PC-9 (cell line): ENCODE measurements at regions not wholly inside any gene's neighbourhood (a gene's known extent, or its start where the extent isn't known, plus 50 kb on each side); places are given as distances from the start of the nearest gene placed in this dataset.
"Not testable (repeated sequence)": the region's sequence is repeated elsewhere in the genome, so short reads cannot be mapped to it uniquely, and the experiment has no call there.

Experiments
- BruUV-seq: library from RNA; stranded (reverse); fragments of 400-500 nt; replicated peaks from 2 replicates; lab custom pipeline; 2021; lab: Mats Ljungman, UMichigan
- CTCF ChIA-PET: fragments of 300-600 bp; sonication (Branson Sonifier 250); formaldehyde crosslinking; loops from one replicate; lab custom pipeline; 2022; ENCODE audit warnings: antibody characterized with exemption; lab: Charles Lee
- POLR2A ChIA-PET: fragments of 300-600 bp; sonication (Branson Sonifier 250); formaldehyde crosslinking; loops from one replicate; lab custom pipeline; 2022; ENCODE audit warnings: antibody characterized with exemption; ENCODE audit not compliant: unreplicated experiment; lab: Charles Lee
- DNase-seq, 2 experiments: peaks; one replicate each; pipeline versions ENCODE4 v3.0.0 to v3.0.0-alpha.2; 2015 to 2022; ENCODE audit warnings: mixed read lengths in 1 of 2
- H2AFZ ChIP-seq: fragments of 200-600 bp; sonication (generic); 2 replicates; pipeline ENCODE4 v1.8.1; 2017; ENCODE audit warnings: antibody characterized with exemption
- H3F3A ChIP-seq: fragments of 200-600 bp; sonication (generic); 2 replicates; pipeline ENCODE4 v1.8.1; 2017; ENCODE audit warnings: antibody characterized with exemption, mild to moderate bottlenecking, low read depth; ENCODE audit not compliant: insufficient read depth
- H3K27ac ChIP-seq: fragments of 200-600 bp; sonication (generic); 2 replicates; pipeline ENCODE4 v1.6.1; 2016; ENCODE audit warnings: mixed run types
- H3K27me3 ChIP-seq: fragments of 200-600 bp; sonication (generic); 2 replicates; pipeline ENCODE4 v1.6.1; 2016; ENCODE audit warnings: low read depth, mixed run types; ENCODE audit not compliant: insufficient read depth
- H3K36me3 ChIP-seq: fragments of 200-600 bp; sonication (generic); 2 replicates; pipeline ENCODE4 v1.6.1; 2016; ENCODE audit warnings: low read depth, mixed run types
- H3K4me1 ChIP-seq: fragments of 200-600 bp; sonication (generic); replicated peaks from 2 replicates; pipeline ENCODE4 v1.6.1; 2016; ENCODE audit warnings: mixed run types; ENCODE audit not compliant: insufficient read depth
- H3K4me2 ChIP-seq: fragments of 200-600 bp; sonication (generic); 2 replicates; pipeline ENCODE4 v1.6.1; 2017; ENCODE audit warnings: mixed run types
- H3K4me3 ChIP-seq: fragments of 200-600 bp; sonication (generic); 2 replicates; pipeline ENCODE4 v1.6.1; 2016; ENCODE audit warnings: mixed run types
- H3K79me2 ChIP-seq: fragments of 200-600 bp; sonication (generic); 2 replicates; pipeline ENCODE4 v1.6.1; 2017; ENCODE audit warnings: low read depth, mixed run types
- H3K9me2 ChIP-seq: fragments of 200-600 bp; sonication (generic); 2 replicates; pipeline ENCODE4 v1.8.1; 2017; ENCODE audit warnings: mild to moderate bottlenecking; ENCODE audit not compliant: insufficient read depth
- H3K9me3 ChIP-seq: fragments of 200-600 bp; sonication (generic); 2 replicates; pipeline ENCODE4 v1.8.1; 2016; ENCODE audit warnings: low read depth; ENCODE audit not compliant: insufficient read depth
- H4K20me1 ChIP-seq: fragments of 200-600 bp; sonication (generic); 2 replicates; pipeline ENCODE4 v1.8.1; 2017; ENCODE audit not compliant: insufficient read depth
- EZH2 ChIP-seq: fragments of 200-600 bp; sonication (generic); IDR thresholded peaks from 2 replicates; pipeline ENCODE4 v1.8.0; 2017; ENCODE audit warnings: antibody characterized with exemption, low read depth
- intact Hi-C: fragments of 100-400 bp; cut with micrococcal nuclease; formaldehyde crosslinking; loops from one replicate; pipeline ENCODE4 v1.10.0; 2022; ENCODE audit not compliant: unreplicated experiment
- TF ChIP-seq, protein P1 (sequence below): fragments of 200-600 bp; sonication (generic); conservative IDR thresholded peaks from 2 replicates; pipeline ENCODE4 v1.6.1; 2017; ENCODE audit warnings: mixed run types, antibody characterized with exemption, mild to moderate bottlenecking, moderate library complexity

DNA sequence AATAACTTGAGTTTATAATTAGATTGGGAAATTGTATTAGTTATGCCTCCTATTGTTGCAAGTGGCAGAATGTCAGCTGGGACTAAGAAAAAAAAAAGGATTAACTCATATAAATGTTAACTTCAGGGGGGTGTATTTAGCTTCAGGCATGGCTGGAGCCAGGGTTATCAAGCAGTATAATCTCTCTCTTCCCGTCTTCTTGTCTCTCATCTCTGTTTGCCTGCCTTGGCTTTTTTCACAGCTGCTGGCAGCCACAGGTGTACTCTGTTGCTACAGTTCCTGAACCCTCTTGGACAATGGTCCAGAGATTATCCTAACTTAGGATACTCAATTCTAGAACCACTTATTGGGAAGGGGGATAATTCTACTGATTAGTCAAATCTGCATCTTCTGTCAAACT, 370.7 kb upstream of the MEX3C start:
- intact Hi-C loops, result no loop called here
- BruUV-seq, result no TSS peak
- CTCF ChIA-PET, result no interaction called here

DNA sequence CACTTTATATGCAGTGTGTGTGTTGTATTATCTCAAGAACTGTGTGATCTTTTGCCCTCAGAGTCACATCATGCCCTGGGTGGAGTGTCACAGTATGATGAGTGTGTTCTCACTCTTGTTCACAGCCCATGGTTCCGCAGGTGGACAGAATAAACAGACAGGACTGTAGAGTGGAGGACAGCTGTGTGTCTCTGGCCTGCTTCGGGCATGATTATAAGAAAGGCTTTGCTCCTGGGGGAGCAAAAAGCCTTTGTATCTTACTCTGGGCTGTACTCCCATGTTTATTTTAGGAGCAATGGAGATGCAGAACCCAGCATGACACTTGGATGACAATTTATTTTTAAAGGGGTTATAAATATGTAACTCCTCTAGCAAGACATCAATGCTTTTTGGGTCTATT, 371.7 kb upstream of the MEX3C start:
- Histone ChIP-seq H2AFZ (no peak overlapping the region), H3K4me2 (no peak overlapping the region), H3K27me3 (no peaks in the 10 kb centered on the region), H3K36me3 (no peaks in the 10 kb centered on the region), H3K4me1 (no peaks in the 10 kb centered on the region), H3K27ac (no peak overlapping the region), H3F3A (no peaks in the 10 kb centered on the region), H3K9me2 (no peaks in the 10 kb centered on the region), H3K4me3 (no peak overlapping the region), H3K79me2 (no peaks in the 10 kb centered on the region), H4K20me1 (no peaks in the 10 kb centered on the region), H3K9me3 (no peaks in the 10 kb centered on the region)
- BruUV-seq, result no TSS peak
- ChIA-PET POLR2A (no interaction called here), CTCF (no interaction called here)
- no peak for DNase-seq
- intact Hi-C loops, result no loop called here
- TF ChIP-seq, protein P1, sequence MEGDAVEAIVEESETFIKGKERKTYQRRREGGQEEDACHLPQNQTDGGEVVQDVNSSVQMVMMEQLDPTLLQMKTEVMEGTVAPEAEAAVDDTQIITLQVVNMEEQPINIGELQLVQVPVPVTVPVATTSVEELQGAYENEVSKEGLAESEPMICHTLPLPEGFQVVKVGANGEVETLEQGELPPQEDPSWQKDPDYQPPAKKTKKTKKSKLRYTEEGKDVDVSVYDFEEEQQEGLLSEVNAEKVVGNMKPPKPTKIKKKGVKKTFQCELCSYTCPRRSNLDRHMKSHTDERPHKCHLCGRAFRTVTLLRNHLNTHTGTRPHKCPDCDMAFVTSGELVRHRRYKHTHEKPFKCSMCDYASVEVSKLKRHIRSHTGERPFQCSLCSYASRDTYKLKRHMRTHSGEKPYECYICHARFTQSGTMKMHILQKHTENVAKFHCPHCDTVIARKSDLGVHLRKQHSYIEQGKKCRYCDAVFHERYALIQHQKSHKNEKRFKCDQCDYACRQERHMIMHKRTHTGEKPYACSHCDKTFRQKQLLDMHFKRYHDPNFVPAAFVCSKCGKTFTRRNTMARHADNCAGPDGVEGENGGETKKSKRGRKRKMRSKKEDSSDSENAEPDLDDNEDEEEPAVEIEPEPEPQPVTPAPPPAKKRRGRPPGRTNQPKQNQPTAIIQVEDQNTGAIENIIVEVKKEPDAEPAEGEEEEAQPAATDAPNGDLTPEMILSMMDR, result no peak

More for the DNA sequence above, 370.7 kb upstream of the MEX3C start:
- Histone ChIP-seq H3K4me2 (no peak overlapping the region), H3K9me3 (no peaks in the 10 kb centered on the region), H3K36me3 (no peaks in the 10 kb centered on the region), H3K27ac (no peak overlapping the region), H3F3A (no peaks in the 10 kb centered on the region), H3K4me3 (no peak overlapping the region), H2AFZ (no peak overlapping the region), H3K4me1 (no peaks in the 10 kb centered on the region), H3K27me3 (no peaks in the 10 kb centered on the region), H3K79me2 (no peaks in the 10 kb centered on the region), H3K9me2 (no peaks in the 10 kb centered on the region), H4K20me1 (no peaks in the 10 kb centered on the region)
- no peak for TF ChIP-seq EZH2
- TF ChIP-seq, protein P1, result no peak
- no peak for DNase-seq
- POLR2A ChIA-PET, result no interaction called here

DNA sequence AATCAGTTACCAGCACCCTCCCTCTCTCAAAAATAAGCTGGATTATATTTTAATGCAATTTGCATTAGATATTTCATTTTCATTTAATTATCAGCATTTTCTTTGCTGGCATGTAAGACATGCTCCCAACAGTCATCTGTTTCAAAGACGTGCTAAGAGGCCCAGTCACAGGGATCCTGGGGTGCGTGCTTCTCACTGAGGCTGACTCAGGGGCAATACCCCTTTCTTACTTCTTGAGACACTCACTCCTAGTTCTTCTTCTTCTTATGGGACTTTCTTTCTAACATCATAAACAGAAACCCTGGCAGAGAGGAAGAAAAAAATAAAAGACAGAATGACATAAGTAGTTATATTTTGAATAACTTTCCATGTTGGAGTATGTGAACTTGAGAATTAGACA, 372.1 kb upstream of the MEX3C start:
- BruUV-seq, result no TSS peak

DNA sequence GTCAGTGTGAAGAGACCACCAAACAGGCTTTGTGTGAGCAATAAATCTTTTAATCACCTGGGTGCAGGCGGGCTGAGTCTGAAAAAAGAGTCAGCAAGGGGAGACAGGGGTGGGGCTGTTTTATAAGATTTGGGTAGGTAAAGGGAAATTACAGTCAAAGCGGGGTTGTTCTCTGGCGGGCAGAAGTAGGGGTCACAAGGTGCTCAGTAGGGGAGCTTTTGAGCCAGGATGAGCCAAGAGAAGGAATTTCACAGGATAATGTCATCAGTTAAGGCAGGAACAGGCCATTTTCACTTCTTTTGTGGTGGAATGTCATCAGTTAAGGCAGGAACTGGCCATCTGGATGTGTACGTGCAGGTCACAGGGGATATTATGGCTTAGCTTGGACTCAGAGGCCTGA, 372.6 kb upstream of the MEX3C start:
- H3K9me3 ChIP-seq, H2AFZ ChIP-seq, POLR2A ChIA-PET, H3K36me3 ChIP-seq, H3K9me2 ChIP-seq, DNase-seq, intact Hi-C loops, H3K27ac ChIP-seq, H3F3A ChIP-seq, H3K79me2 ChIP-seq, H3K4me2 ChIP-seq, CTCF ChIA-PET, H3K4me1 ChIP-seq, H3K27me3 ChIP-seq, H4K20me1 ChIP-seq, H3K4me3 ChIP-seq, BruUV-seq: not testable (repeated sequence)

More for the DNA sequence above, 372.1 kb upstream of the MEX3C start:
- intact Hi-C loops, result no loop called here
- no peak for TF ChIP-seq EZH2
- TF ChIP-seq, protein P1, result no peak
- CTCF ChIA-PET, result no interaction called here
- H3F3A ChIP-seq, result no peaks in the 10 kb centered on the region
- no peaks in the 10 kb centered on the region for H3K9me3 ChIP-seq
- no peaks in the 10 kb centered on the region for H3K27me3 ChIP-seq
- no peaks in the 10 kb centered on the region for H3K9me2 ChIP-seq
- H2AFZ ChIP-seq, result no peak overlapping the region
- H4K20me1 ChIP-seq, result no peaks in the 10 kb centered on the region
- H3K4me1 ChIP-seq, result no peaks in the 10 kb centered on the region
- DNase-seq, result no peak
- no peak overlapping the region for H3K27ac ChIP-seq
- no peak overlapping the region for H3K4me3 ChIP-seq
- no peaks in the 10 kb centered on the region for H3K36me3 ChIP-seq
- POLR2A ChIA-PET, result no interaction called here
- H3K4me2 ChIP-seq, result no peak overlapping the region
- no peaks in the 10 kb centered on the region for H3K79me2 ChIP-seq

DNA sequence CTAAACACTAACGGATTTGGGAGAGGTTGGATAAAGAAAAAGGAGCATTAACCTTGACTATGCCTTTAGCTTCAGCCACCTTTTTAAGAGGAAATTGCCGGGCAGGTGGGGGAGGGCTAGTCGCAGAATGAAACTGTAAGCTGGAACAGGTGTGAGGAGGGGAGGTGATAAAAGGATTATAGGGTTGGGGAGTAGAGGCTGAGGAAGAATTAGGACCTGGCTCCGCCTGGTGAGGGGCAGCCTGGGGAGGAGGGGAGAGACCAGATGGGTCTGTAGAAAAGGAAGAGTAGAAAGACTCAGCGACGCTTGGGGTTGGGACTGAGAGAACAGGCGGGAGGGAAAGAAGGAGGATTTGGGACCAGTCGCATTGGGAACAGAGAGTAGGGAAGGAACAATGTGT, 376.4 kb upstream of the MEX3C start:
- H2AFZ ChIP-seq, H3F3A ChIP-seq, BruUV-seq, DNase-seq, POLR2A ChIA-PET, H3K36me3 ChIP-seq, H3K79me2 ChIP-seq, H4K20me1 ChIP-seq, H3K4me2 ChIP-seq, H3K27me3 ChIP-seq, CTCF ChIA-PET, H3K27ac ChIP-seq, intact Hi-C loops, H3K4me1 ChIP-seq, H3K4me3 ChIP-seq, H3K9me2 ChIP-seq, H3K9me3 ChIP-seq: not testable (repeated sequence)
